HG03196 (cell line): ENCODE measurements at regions not wholly inside any gene's neighbourhood (a gene's known extent, or its start where the extent isn't known, plus 50 kb on each side); places are given as distances from the start of the nearest gene placed in this dataset.

Source experiments
- ATAC-seq: cut with Tn5 transposase; IDR thresholded peaks from one replicate; pipeline ENCODE4 v1.9.1; 2021; ENCODE audit not compliant: unreplicated experiment

DNA sequence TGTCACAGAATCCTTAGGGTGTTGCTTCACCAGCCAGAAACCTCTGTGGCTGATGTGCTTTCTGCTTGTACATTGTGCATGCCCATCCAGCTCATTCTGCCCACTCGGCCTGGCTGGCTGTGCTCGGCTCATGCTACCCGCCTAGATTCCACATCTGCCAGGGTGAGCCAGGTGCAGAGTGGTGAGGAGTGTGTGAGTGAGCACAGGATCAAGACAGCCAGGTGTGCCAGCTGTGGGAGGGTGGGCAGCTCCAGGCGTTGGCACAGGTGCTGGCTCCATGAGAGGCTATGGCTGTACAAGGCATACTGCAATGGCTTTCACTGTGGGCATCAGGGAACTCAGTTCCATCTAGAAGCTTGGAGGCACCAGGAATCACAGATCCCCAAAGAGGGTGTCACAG lies 1321.8 kb upstream of the CRIM1 start:
- no peak for ATAC-seq

GRCh38 chr2:35023545-35023944 lies 1332.0 kb upstream of the CRIM1 start:
- no peak for ATAC-seq

DNA sequence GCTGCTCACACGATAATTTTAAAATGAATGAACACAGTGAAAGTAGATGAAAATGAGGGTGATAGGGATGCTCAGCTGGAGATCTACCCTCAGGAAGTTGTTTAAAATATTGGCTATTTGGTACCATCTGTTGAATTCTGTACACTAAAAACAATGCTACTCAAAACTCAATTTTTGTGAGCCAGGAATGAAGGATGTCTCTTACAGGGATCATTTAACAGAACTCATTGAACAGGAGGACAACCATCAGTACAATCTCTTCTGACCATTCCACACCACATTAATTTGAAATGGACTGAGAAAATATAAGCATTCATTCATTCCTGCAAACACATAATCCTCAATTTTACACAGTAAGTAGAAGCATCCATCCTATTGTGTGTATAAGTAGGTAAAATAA lies 1355.1 kb upstream of the CRIM1 start:
- no peak for ATAC-seq

DNA sequence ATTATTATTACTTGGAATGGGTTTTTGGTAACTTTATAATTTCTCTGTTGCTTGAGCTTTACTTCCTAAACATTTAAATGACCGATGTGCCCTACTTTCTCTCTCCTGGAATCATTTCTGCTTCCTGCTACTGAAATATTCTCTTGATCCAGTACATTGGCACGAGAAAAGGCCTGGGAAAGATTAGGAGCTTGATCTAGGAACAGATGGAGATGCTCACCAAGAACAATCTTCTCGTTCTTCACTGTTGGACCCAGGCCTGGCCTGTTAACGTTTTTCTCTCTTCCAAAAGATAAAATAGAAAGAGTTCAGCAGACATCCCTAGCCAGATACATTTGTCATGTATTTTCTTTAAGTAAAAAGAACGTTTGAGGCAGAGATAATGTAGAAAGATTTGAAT lies 1356.8 kb upstream of the CRIM1 start:
- no peak for ATAC-seq

- no peak for ATAC-seq
These were observed 1357.8 kb upstream of the CRIM1 start for GRCh38 chr2:34997779-34998178.

DNA sequence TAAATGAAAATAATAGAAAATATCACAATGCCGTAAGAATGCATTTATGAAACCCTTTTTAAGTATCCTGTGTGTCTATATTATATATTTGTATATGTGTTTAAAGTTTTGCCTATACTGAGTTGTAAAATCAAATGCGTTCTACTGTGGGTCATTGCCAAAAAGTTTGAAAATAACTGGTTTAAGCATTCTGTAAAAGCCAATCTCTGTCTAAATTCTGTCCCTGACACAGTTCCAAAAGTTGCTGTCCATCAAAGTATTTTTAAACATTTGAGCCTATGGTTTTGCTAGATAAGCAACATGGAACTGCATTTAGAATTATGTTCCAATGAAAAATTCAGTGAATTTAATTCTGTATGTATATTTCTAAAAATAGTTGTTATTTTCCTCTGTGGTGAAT lies 1360.4 kb upstream of the CRIM1 start:
- ATAC-seq: no peak

- ATAC-seq: no peak
These were observed 1363.9 kb upstream of the CRIM1 start for GRCh38 chr2:34991508-34992274.

DNA sequence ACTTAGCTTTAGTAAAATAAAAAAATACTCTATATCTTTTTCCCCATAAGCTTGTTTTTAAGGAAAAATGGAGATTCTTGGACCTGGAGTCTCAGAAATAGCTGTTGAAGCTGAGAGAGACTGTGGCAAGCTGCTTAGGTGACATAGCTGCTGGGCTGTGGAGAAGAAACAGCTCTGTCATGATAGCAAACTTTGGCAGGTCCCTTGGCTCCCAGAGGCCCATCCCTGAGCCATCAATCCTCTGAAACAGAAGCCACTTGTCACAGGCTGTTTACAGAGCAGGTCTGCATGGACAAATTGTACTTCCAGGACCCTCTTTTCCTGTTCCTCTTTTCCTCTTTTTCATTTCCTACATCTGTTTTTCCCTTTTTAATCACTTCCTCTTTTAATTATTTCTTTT lies 1370.1 kb upstream of the CRIM1 start:
- ATAC-seq: no peak

DNA sequence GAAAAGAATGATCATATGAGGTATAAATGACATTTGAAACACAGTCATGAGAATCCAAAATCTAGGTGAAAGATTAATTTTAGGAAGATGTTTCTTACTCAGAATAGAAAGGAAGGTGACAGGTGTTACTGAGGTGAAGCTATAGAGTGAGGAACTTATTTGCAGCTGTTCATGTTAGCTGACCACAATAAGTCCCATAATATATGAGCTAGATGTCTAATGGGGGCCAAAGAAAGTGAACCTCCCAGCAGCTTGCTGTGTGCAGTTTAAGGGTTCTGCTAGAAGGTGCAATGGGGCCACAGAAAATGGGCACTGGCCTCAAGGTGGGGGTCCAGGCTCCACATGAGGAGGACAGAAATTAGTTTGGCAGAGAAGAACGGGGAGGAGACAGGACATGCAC lies 1374.9 kb upstream of the CRIM1 start:
- ATAC-seq: no peak

DNA sequence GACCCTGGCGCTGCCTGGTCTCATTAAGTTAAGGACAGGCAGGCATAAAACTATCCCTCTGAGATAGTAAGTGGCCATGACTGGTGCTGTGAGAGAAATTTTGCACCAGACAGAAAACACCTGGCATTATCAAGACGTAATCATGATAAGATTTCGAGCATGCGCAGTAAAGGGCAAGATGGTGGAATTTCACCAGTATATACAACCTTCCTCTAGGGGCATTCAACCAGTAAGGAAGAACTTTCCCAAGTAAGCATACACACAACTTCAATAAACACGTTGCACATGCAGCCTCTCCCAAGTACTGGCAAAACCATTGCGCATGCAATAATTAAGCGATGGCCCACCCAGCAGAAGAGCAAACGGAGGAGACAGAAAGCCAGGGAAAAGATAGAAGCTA lies 1376.4 kb upstream of the CRIM1 start:
- no peak for ATAC-seq

DNA sequence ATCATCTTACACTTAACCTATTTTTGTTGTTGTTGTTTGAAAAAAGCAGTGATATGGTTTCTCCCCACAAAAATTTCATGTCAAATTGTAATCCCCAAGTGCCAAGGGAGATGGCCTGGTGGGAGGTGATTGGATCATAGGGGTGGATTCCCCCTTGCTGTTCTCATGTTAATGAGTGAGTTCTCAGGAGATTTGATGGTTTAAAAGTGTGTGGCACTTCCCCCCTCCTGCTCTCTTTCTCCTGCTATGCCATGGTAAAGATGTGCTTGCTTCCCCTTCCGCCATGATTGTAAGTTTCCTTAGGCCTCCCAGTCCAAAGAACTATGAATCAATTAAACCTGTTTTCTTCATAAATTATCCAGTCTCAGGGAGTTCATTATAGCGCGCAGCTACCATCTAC lies 1362.7 kb upstream of the FAM98A start:
- no peak for ATAC-seq

- no peak for ATAC-seq
These were observed 1355.7 kb upstream of the FAM98A start for GRCh38 chr2:34954758-34955157.

DNA sequence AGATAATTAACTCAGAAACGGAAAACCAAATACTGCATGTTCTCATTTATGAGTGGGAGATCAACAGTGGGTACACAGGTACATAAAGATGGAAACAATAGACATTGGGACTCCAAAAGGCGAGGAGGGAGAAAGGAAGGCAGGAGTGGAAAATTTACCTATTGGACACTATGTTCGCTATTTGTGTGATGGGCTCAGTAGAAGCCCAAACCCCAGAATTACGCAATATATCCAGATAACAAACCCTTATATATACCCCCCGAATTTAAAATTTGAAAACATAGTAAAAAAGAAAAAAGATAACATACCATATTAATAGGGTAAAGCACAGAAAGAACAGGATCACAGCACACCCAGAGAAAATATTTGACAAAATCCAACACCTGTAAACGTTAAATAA lies 1351.7 kb upstream of the FAM98A start:
- no peak for ATAC-seq

DNA sequence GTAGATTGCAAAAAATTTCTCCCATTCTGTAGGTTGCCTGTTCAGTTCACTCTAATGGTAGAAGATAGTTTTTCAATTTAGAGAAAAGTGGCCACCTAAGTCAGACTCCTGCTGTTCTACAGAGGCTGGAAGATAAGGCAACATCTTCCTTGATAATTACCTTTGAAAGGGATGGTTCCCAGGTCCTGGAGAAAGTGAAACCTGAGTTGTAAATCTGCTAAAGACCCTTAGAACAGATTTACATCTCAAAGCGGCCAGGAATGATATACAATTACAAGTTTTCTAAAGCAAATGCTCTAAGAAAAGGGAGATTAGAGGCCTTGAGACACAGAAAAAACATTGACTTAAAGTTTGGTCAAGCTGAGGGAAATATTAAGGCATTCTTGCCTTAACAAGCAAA lies 1350.2 kb upstream of the FAM98A start:
- ATAC-seq: no peak

DNA sequence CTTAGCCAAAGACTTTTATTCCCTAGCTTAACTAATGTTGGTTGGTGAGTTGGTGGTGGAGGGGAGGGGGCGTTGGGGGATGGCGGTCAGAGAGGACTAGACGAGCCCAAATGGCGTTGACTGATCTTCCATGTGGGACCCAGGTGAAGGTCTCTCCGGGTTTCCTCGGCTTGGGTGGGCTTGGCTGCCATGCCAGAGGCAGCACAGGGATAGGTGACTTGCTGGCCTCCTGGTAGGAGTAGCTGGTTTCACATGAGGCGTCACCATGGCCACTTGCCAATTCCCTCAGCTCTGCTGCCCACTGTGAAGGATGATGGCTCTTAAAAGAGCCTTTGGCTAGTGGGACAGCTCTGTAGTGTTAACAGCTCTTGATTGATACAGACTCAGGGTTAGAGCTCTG lies 1337.0 kb upstream of the FAM98A start:
- ATAC-seq: no peak

DNA sequence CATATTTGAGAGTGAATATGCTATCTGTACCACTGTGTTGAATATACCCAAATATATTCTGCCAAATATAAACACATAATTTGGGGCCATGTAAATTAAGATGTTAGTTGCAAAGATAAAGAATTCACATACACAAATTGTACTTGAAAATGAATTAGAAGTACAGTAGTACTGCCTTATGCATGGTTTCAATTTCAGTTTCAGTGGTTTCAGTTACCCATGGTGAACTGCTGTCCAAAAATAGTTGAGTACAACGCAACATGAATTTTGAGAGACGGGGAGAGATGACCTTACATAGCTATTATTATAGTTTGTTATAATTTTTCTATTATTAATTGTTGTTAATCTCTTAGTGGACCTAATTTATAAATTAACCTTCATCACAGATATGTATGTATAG lies 1313.0 kb upstream of the FAM98A start:
- peak; percentile 98 for ATAC-seq

GRCh38 chr2:34909992-34910705 lies 1311.0 kb upstream of the FAM98A start:
- ATAC-seq: no peak

DNA sequence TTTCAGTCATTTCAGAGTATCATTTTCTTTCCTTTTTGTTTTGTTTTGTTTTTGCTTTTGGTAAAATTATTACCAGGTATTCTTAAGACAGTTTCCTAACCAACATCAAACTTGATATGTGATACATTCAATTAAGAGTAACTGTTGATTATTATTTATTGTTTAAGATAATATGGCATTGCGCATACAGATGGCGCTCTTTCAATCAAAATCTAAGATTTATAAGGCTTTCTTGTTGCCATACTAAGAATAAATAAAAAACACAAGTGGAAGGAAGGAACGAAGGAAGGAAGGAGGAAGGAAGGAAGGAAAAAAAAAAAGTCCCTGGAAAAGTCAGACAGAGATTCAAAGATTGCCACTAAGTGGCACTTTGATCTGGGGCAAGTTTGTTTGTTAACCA lies 1308.7 kb upstream of the FAM98A start:
- no peak for ATAC-seq

GRCh38 chr2:34901739-34902138 lies 1302.6 kb upstream of the FAM98A start:
- ATAC-seq: no peak

DNA sequence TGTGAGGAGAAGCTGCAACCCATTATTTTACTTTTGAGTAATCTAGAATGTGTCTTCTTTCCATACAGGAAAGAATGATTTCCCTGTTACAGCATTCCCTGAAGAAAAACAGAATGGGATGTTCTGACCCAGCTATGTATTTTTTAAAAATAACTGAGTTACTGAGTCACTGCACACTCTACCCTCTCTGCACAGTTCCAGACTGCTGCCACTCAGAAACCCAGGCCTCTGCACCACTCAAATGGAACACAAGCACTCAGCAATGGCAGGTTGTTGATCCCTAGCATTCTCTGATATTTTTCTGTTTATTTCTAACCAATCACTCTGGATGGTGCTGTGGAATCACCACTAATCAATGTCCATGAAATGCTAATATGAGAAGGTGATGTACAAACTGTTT lies 1300.0 kb upstream of the FAM98A start:
- no peak for ATAC-seq

DNA sequence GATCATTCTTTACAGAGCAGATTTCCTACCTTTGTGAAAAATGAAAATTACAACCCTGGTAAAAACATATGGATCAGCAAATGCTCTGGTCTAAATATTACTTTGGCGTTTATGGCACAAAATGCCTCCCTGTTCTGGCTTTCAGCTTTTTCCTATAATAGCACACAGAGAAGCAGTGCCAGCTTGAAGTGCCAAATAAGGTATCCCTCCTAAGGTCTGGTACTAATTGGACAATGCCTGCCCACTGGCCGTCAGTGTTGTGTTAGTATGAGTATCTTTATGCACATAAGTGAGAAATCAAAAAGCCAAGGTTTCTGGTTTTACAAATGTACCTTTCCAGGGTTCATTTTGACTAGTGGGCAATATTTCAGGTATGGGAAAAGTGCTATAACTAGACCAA lies 1293.7 kb upstream of the FAM98A start:
- no peak for ATAC-seq

GRCh38 chr2:34892256-34892655 lies 1293.2 kb upstream of the FAM98A start:
- no peak for ATAC-seq
